ENCODE measurements at regions not wholly inside any gene's neighbourhood (a gene's known extent, or its start where the extent isn't known, plus 50 kb on each side); places are given as distances from the start of the nearest gene placed in this dataset.

GRCh38 chr16:60318486-60318885 lies 1584.4 kb upstream of the GOT2 start:
- in situ Hi-C loops (cut with MboI) = no loop called here
- Histone ChIP-seq H3K27me3 (replicated peaks; ENCODE audit: insufficient read depth) (no peaks in the 10 kb centered on the region), H3K9ac (no peak overlapping the region), H3K4me2 (ENCODE audit: unreplicated experiment) (no peak overlapping the region), H3K4me3 (no peak overlapping the region), H3F3A (ENCODE audit: insufficient read depth) (no peaks in the 10 kb centered on the region), H4K20me1 (ENCODE audit: insufficient read depth) (no peaks in the 10 kb centered on the region), H3K9me3 (ENCODE audit: low read depth) (no peaks in the 10 kb centered on the region), H3K4me1 (ENCODE audit: insufficient read depth) (no peaks in the 10 kb centered on the region), H3K27ac (no peak overlapping the region), H3K36me3 (ENCODE audit: low read depth) (no peaks in the 10 kb centered on the region), H3K79me2 (ENCODE audit: insufficient read depth) (no peaks in the 10 kb centered on the region), H2AFZ (no peak overlapping the region), H3K9me2 (ENCODE audit: insufficient read depth) (no peaks in the 10 kb centered on the region)
- no peak for DNase-seq
- WGBS, 2 experiments (ENCODE audit: low coverage in 1 of 2, low lambda C conversion rate in 2 of 2, missing lambda C conversion rate in 2 of 2) = 23 to 33% methylated on average over 2 of the region's 2 CpGs
- TF ChIP-seq EZH2phosphoT487 (IDR thresholded peaks at IDR 0.05; ENCODE audit: insufficient read depth, low read depth) = no peak
- TF ChIP-seq EZH2 (IDR thresholded peaks at IDR 0.05; ENCODE audit: insufficient read depth, poor library complexity, severe bottlenecking) = no peak

GRCh38 chr16:60310846-60311445 lies 1576.8 kb upstream of the GOT2 start:
- no peak overlapping the region for H3K4me3 ChIP-seq
- DNase-seq = no peak
- TF ChIP-seq EZH2phosphoT487 (IDR thresholded peaks at IDR 0.05; ENCODE audit: insufficient read depth, low read depth) (no peak), EZH2 (IDR thresholded peaks at IDR 0.05; ENCODE audit: insufficient read depth, poor library complexity, severe bottlenecking) (no peak)

GRCh38 chr16:60304720-60305119 lies 1570.6 kb upstream of the GOT2 start:
- in situ Hi-C loops (cut with MboI) = no loop called here
- no peak for DNase-seq

More at GRCh38 chr16:60310846-60311445, 1576.8 kb upstream of the GOT2 start:
- H3K27ac ChIP-seq = no peak overlapping the region
- no peaks in the 10 kb centered on the region for H3K4me1 ChIP-seq (ENCODE audit: insufficient read depth)
- H3K9me2 ChIP-seq (ENCODE audit: insufficient read depth) = no peaks in the 10 kb centered on the region
- H3K4me2 ChIP-seq (ENCODE audit: unreplicated experiment) = no peak overlapping the region
- no peaks in the 10 kb centered on the region for H3K36me3 ChIP-seq (ENCODE audit: low read depth)
- H3K9me3 ChIP-seq (ENCODE audit: low read depth) = no peaks in the 10 kb centered on the region
- no peaks in the 10 kb centered on the region for H4K20me1 ChIP-seq (ENCODE audit: insufficient read depth)
- no peaks in the 10 kb centered on the region for H3K79me2 ChIP-seq (ENCODE audit: insufficient read depth)
- H3F3A ChIP-seq (ENCODE audit: insufficient read depth) = no peaks in the 10 kb centered on the region
- H3K27me3 ChIP-seq (replicated peaks; ENCODE audit: insufficient read depth) = no peaks in the 10 kb centered on the region
- no peak overlapping the region for H3K9ac ChIP-seq
- WGBS, 2 experiments (ENCODE audit: low coverage in 1 of 2, low lambda C conversion rate in 2 of 2, missing lambda C conversion rate in 2 of 2) = 3 to 4% methylated on average over 1 of the region's 1 CpG
- H2AFZ ChIP-seq = no peak overlapping the region
- in situ Hi-C loops (cut with MboI) = no loop called here

GRCh38 chr16:60304066-60304465 lies 1570.0 kb upstream of the GOT2 start:
- Histone ChIP-seq H3K9me3 (ENCODE audit: low read depth) (no peaks in the 10 kb centered on the region), H3K4me1 (ENCODE audit: insufficient read depth) (no peaks in the 10 kb centered on the region), H3K4me3 (no peak overlapping the region), H3K4me2 (ENCODE audit: unreplicated experiment) (no peak overlapping the region), H3K36me3 (ENCODE audit: low read depth) (no peaks in the 10 kb centered on the region), H3K9me2 (ENCODE audit: insufficient read depth) (no peaks in the 10 kb centered on the region), H4K20me1 (ENCODE audit: insufficient read depth) (no peaks in the 10 kb centered on the region), H3K79me2 (ENCODE audit: insufficient read depth) (no peaks in the 10 kb centered on the region), H3K27me3 (replicated peaks; ENCODE audit: insufficient read depth) (no peaks in the 10 kb centered on the region), H3K27ac (no peak overlapping the region), H3F3A (ENCODE audit: insufficient read depth) (no peaks in the 10 kb centered on the region), H3K9ac (no peak overlapping the region), H2AFZ (no peak overlapping the region)
- no peak for DNase-seq
- no peak for TF ChIP-seq EZH2phosphoT487 (IDR thresholded peaks at IDR 0.05; ENCODE audit: insufficient read depth, low read depth)
- no peak for TF ChIP-seq EZH2 (IDR thresholded peaks at IDR 0.05; ENCODE audit: insufficient read depth, poor library complexity, severe bottlenecking)
- in situ Hi-C loops (cut with MboI) = no loop called here
- WGBS, 2 experiments (ENCODE audit: low coverage in 1 of 2, low lambda C conversion rate in 2 of 2, missing lambda C conversion rate in 2 of 2) = 28 to 34% methylated on average over 3 to 4 of the region's 4 CpGs

More at GRCh38 chr16:60304720-60305119, 1570.6 kb upstream of the GOT2 start:
- Histone ChIP-seq H3K4me1 (ENCODE audit: insufficient read depth) (no peaks in the 10 kb centered on the region), H3K9ac (no peak overlapping the region), H3K9me2 (ENCODE audit: insufficient read depth) (no peaks in the 10 kb centered on the region), H3K27ac (no peak overlapping the region), H3K27me3 (replicated peaks; ENCODE audit: insufficient read depth) (no peaks in the 10 kb centered on the region), H3K79me2 (ENCODE audit: insufficient read depth) (no peaks in the 10 kb centered on the region), H3K9me3 (ENCODE audit: low read depth) (no peaks in the 10 kb centered on the region), H4K20me1 (ENCODE audit: insufficient read depth) (no peaks in the 10 kb centered on the region), H3K4me3 (no peak overlapping the region), H3K4me2 (ENCODE audit: unreplicated experiment) (no peak overlapping the region), H3K36me3 (ENCODE audit: low read depth) (no peaks in the 10 kb centered on the region), H3F3A (ENCODE audit: insufficient read depth) (no peaks in the 10 kb centered on the region), H2AFZ (no peak overlapping the region)
- no peak for TF ChIP-seq EZH2 (IDR thresholded peaks at IDR 0.05; ENCODE audit: insufficient read depth, poor library complexity, severe bottlenecking)
- no peak for TF ChIP-seq EZH2phosphoT487 (IDR thresholded peaks at IDR 0.05; ENCODE audit: insufficient read depth, low read depth)
- 12 to 14% methylated on average over 2 of the region's 2 CpGs for WGBS, 2 experiments (ENCODE audit: low coverage in 1 of 2, low lambda C conversion rate in 2 of 2, missing lambda C conversion rate in 2 of 2)
